DMS 273 (cell line): ENCODE measurements at regions not wholly inside any gene's neighbourhood (a gene's known extent, or its start where the extent isn't known, plus 50 kb on each side); places are given as distances from the start of the nearest gene placed in this dataset.
A peak's percentile ranks its signal among the peaks of the same experiment; 100 is the strongest.

ENCODE experiments used
- DNase-seq: peaks from one replicate; lab custom pipeline; 2025; ENCODE audit not compliant: unreplicated experiment; lab: John Stamatoyannopoulos, UW

DNA sequence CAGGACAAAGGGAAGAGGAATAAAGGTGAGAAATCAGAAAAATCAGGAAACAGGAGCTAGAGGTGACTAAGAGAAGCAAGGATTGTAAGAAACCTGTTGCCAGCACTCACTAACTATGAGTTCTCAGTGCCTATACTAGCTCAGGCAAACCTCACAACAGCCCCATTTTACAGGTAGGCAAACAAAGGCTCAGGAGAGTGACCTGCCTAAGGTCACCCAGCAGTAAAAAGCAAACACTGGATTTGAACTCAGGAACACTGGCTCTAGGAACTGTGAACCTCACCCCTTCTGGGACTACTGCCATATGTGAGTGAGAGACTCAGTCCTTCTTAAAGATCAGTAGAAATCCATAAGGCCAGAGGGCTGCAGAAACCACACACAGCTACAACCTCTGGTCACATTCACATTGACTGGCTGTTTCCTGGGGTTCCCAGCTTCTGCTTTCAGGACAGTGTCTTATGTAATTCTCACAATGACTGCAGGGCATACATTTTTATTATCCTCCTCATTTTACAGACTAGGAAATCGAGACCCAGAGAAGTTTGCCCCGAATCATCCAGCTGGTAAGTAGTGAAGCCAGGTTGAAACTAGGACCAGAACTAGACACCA, 80.7 kb upstream of the MAFB start:
- DNase-seq, result no peak

DNA sequence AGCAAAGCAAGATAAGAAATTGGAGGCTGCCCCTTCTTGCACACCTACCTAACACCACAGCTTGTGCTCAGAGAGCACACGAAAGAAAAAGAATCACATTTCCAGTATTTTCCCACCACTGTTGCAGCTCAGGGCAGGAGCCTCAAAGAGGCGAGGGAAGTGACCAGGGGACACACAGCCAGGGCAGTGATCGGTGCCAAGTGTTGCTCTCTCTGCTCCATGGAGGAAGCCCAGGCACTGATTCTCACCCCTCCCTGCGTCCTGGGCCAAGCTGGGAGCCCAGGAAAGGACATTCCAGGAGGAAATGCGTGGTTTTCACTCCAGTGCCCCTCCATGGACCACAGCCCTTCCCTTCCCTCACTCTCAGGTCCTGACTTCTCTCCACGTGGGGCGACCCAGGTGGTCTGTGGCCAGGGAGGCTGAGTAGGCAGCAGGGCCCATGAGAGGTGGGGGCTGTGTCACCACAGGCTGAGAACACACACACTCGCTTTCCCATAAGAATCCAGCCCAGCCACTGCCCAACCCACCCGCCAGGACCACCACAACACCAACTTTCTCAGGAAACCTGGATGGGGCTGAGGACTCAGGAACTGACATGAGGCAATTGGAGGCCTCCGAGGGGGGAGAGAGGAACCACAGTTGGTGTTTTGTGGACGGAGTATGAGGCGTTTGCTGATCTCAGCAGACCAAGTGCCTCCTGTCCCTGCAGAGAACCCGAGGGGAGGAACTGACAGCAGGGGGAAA, 81.7 kb upstream of the MAFB start:
- no peak for DNase-seq

DNA sequence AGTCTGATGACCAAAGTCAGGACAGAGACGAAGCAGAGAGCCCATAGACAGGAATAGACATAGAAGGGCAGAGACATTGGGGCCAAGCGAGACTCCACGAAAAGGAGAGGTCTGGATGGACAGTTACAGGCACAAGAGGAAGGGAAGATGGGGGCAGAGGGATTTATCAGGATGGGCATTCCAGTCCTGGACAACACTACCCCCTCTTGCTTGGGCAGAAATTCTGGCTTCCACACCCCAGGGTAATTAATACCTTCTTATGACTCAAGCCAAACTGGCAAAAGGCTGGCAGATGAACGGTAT, 82.2 kb upstream of the MAFB start:
- DNase-seq, result no peak

DNA sequence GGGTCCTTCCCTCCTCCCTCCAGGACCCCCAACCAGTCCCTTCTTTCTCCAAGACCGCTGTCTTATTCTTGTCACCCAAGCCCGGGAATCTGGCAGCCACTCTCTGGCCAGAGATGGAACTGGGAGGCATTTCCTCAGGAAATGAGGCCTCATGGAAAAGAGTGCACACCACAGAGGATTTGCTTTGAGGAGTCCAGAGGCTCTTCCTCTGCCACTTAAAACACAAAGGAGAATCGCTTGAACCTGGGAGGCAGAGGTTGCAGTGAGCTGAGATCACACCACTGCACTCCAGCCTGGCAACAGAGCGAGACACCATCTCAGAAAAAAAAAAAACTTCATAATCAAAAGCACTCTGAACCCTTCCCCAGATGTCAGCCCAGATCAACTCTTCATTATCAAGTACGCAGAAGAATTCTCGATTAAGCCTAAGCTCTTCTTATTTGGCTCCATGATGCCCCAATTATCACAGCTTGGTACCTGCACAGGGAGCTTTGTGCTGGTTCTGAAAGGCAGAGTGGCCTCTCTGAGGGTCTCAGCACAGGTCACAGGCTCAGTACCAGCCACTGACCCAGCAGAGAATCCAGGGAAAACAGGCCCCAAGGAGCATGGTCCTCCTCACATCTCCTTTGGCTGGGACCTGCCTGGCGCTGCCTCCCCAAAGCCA, 82.9 kb upstream of the MAFB start:
- no peak for DNase-seq

DNA sequence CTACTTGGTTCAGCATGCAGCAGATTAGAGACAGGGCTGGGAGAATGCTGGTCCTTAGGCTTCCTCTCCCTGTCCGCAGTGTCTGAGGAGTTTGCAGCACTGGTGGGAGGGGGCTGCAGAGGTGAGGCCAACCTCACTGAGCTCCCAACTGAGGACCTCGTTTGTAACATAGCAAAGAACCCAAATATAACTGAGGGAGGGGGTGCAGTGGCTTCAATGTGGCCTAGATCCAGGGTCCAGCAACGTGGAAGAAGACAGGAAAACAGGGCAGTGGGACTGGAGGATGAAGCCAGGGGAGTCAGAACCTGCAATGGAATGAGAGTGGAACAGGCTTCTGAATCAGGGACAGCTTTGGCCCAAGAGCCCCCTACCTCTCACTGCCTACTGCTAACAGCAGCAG, 84.3 kb upstream of the MAFB start:
- no peak for DNase-seq

DNA sequence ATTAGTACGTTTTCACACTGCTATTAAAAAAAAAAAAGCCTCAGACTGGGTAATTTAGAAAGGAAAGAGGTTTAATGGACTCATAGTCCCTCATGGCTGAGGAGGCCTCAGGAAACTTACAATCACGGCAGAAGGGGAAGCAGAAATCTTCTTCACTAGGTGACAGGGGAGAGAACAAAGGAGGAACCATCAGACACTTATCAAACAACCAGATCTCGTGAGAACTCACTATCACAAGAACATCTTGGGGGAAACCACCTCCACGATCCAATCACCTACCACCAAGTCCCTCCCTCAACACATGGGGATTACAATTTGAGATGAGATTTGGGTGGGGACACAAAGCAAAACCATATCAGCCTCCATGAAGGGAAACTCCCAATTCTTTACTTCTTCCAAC, 85.2 kb upstream of the MAFB start:
- DNase-seq, result no peak

DNA sequence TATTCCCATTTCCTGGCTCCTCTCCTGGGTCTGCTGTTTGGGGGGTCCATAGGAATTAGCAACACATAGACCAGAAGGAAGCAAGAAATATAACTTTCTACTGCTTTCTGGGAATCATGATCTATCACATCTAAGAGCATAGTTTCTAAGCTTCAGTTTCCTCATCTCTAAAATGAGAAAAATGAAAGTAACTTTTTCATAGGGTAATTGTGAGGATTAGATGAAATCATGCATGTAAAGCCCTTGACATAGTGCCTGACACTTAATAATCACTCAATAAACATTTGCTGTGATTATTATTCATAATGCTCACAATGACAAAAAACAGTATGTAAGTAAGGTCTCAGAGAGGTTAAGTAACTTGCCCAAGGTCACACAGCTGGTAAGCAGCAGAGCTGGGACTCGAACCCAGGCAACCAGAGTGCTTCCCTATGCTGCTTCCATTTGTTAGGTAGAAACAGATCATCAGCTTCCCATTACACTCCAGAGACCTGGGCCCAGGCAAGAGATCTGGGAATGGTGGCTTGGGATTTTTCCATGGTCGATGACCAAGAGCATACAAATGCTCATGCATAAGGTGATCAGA, 86.6 kb upstream of the MAFB start:
- DNase-seq, result no peak

DNA sequence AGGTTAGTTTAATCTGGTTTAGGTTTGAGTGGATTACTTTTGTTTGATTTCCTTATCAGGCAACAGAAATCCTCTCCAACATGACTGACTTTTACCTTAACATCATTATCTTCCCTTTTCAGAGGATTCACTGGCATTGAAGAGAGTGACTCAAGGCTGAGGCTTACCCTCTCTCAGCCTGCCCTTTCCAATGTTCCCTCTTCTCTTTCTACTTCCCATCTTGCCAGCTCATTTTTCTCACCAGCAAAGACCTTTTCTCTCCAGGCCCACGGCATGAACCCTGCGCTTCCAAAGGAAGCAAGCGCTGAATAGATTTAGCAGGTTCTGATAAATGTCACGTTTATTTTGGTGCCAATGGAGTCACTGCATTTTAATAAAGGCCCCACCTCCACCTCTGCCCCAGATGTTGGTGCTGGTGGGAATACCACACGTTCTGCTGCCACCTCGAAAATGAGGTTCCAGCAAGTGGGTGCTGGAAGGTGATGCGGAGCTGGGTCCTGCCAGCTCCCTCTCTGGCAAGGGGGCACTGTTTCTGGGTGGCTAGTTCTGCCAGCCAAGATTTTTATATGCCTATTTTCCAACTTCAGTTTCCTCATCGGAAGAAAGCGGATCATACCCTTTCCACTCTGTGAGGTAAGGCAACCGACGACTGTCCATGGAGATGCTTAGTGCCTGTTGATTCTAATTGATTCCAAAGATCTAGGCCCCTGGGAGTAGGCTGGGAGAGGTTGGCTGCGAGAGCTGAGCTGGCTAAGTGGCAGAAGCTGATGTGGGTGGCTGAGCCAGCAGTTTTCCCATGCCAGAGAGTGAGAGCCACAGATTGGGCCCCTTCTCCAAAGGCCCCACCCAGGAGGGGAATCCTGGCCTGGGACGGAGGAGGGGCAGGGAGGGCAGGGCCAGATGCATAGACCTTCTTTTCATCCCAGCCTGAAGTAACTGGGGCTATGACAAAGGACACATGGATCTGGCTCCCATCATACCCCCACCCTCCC, 87.7 kb upstream of the MAFB start:
- DNase-seq, result no peak

DNA sequence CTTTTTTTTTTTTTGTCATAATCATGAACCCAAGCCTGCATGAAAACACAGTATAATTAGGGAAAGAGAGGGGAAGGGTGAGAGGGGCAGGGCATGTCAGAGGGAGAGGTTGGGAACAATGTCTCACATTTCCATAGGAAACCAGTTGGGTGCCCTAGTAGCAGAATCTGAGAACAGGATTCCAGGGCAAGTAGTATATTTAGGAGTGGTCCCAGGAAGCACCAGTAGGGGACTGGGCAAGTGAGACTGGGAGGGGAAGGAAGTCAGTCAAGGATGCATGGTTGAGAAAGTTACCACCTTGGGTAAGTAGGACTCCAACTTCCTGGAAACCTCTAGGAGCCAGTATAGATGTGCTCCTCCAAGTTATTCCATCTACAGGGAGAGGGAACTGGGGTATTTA, 88.6 kb upstream of the MAFB start:
- DNase-seq, result no peak

DNA sequence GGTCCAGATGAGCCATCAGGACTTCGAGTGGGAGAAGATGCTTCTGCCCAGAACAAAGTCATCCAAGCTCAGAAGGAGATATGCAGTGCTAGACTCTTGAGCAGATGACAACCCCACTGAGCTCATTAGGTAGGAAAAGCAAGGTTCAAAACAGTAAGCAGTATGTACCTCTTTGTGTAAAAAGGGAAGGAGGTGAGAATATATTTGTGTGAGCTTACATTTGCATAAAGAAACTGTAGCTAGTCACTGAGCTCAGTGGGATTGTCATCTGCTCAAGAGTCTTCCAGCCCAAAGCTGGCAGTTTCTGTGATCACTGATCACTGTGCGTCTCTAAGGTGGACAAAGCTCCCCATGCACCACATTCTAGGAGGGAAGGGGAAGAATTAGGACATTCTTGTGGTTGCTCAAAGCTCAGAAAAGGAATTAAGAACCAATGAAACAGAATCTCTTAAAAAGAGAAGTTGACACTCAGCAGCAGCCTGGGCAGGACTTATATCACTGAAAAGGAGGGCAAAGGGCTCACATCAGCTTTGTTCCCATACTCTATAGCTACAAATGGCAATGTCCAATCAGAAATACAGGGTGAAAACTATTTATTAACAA, 90.0 kb upstream of the MAFB start:
- no peak for DNase-seq

DNA sequence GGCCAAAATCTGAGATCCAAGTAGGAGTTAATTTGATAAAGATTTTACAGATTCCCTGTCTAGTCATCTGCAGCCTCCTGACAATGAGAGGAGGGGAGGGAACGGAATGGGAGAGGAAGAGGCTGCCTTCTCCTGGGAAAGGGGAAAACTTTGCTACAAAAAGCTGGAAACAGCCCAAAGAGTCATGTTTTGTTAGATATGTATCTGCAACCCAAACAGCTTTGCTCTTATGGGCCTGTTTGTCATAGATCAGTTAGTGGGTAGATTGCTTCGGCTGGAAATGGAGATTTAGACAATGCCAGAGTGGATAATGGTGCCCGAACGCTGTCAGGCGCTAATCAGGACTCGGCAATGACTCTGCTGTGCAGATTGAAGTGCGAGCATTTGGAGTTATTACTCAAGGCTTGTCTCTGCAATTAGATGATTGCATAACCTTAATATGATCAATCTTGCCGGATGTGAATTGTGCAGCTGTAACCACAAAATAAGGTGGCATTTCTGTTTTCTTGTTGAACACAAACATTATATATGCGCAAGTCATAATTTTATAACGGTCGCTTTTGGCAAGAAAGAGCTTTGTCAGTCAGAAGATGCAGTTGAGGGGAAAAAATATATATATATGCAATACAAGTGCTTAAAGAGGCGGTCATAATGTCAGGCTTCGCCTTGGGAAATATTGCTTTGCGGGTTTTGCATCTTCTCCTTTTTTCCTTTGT, 92.4 kb upstream of the MAFB start:
- no peak for DNase-seq

DNA sequence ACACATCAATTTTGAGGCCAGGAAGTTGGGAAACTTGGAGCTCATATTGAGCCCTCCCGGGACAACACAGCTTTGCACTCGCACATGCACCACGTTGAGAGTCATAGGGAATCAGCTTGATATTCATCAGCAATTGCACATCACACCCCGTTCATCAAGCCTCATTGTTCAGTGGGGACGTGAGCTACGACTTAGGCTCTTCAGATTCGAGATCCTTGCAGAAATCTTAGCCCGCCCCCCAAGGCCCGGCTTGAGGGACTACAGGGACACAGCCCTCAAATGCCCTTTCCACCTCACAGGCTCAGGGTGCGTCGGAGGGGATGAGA, 93.0 kb upstream of the MAFB start:
- DNase-seq, result no peak

DNA sequence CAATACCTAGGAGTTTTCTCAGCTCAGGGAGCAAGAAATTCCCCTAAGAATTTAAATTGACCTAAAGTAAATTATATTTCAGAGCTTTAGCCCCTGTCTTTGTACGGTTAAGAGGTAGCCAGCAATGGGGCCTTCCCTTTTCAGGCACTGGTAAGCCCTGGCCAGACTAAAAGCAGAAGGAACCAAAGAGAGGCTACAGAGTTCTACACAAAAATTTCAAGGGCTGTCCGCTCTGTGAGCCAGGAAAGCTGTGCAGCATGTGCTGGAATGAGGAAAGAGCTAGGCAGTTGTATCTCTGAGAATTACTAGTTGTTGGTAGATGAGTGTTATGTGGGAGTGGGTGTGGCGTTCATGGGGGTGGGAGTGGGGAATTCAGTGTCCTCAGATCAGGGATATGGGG, 96.3 kb upstream of the MAFB start:
- DNase-seq, result no peak

DNA sequence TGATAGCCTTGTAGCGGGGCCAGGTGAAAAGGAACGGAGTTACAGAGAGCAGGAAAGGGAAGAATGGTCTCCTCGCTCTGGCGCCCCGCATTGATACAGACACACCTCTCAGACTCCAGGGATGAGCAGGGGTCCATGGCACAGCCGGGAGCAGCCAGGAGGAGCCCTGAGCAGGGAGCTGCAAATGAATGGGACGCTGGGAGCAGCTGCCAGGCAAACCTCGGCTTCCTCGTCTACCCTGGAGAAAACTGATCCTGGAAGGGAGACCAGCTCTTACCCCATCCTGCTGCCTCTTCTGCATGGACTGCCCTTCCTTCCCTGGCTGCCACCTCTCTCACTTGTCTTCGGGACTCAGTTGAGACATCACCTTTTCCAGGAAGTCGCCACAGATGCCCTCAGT, 97.3 kb upstream of the MAFB start:
- DNase-seq, result no peak

DNA sequence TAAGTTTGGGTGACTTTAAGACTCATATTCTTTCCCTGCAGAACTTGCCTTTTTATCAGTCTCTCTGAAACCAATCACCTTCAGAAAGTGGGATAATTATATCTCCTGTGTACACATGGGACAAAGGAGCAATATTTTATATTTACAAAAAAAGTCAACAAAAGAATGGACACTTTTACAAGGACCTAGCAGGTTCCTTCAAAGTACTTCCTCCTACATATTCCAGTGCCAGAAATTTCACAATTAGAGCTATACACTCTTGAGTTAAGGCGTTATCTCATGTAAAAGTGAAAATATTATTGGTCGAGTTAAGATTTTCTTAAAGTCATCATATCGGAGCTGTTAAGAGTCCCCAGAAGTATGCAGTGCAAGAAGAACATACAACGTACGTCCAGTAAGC, 98.9 kb upstream of the MAFB start:
- no peak for DNase-seq

DNA sequence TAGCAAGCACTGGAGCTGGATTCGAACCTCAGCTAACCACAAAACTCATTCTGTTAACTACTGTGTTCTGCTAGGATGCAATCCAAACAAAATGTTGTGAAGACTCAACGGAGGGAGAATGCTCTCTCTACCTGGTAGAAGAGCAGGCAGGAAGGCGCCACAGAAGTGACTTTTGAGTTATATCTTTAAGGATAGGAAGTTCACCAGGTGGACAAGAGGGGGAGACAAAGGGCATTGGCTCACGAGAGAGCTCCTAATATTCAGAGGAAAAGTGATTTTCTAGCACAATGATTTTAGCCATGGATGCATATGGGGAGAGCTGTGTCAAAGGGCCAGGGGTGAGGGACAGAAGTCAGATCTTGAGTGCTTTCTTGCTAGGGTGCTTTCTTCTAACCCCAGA, 108.4 kb upstream of the MAFB start:
- DNase-seq, result peak; percentile 30

DNA sequence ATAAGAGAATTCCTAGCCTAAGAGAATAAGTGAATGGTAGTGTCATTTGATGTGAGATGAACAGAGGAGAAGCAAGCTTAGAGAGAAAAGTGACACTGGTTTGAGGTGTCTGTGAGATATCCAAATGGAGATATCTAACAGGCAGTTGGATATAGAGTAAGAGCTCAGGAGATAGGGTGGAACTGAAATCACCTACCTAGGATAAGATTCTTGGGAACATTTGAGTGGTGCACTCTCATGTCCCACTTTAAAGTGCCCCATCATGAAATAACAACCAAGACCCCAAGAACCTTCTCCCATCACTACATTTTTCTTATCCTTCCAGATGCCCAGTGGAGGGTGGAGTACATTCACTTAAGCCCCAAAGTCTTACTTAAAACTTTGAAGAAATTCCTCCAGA, 109.0 kb upstream of the MAFB start:
- no peak for DNase-seq

DNA sequence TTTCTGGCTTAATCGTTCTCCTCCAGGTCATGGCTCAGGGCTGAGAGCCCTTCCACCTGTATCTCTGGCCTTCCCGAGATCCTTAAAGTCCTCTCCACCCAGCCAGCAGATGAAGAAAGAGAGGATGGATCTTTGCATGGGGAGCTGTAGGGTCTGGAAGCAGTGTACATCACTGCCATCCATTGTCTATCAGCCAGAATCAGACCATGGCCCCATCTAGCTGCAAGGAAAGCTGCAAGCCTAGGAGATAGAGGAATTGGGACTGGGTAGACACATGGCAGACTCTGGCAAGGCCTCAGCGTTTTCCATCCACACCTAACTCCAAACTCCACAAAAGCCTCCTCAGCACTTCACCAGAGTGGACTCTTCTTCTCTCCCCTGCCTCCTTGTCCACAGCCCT, 113.8 kb upstream of the MAFB start:
- DNase-seq, result no peak

DNA sequence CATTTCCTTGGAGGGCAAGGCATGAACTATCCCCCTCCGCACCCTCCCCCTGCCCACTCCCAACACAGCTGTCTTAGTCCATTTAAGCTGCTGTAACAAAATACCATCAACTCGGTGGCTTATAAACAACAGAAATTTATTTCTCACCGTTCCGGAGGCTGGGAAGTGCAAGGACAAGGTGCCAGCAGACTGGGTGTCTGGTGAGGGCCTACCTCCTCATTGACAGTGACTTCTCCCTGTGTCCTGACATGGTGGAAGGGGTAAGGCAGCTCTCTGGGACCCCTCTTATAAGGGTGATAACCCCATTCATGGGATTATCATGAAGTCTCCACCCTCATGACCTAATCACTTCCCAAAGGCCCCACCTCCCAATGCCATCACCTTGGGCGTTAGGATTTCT, 114.3 kb upstream of the MAFB start:
- DNase-seq, result no peak

DNA sequence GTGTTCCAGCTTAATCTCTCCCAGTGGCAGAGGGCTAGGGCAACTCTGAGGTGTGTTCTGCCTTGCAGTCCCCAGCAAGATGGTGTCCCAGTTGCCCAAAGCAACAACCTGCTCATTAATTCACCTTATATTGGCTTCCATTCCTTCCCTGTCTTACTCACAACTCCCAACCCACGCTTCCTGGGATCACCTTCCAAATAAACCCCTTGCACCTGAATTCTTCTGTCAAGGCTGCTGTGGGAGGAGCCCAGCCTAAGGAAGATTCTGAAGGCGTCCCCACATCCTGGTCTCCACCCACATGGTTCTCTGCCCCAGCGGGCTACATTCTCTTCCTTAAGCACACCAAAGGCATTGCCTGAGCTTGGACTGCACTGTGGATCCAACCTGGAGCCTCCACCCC, 116.6 kb upstream of the MAFB start:
- DNase-seq, result no peak
